HepG2 (cell line): ENCODE measurements at regions not wholly inside any gene's neighbourhood (a gene's known extent, or its start where the extent isn't known, plus 50 kb on each side); places are given as distances from the start of the nearest gene placed in this dataset.

ENCODE experiments used
- BRD4 ChIP-seq: sonication (generic); formaldehyde crosslinking; IDR thresholded peaks from 2 replicates; pipeline ENCODE4 v1.4.0; 2020; ENCODE audit warnings: missing genetic modification reagents
- CEBPG ChIP-seq: IDR thresholded peaks from 2 replicates; pipeline ENCODE4 v1.6.1; 2016
- FOXA1 ChIP-seq, 2 experiments: fragments of 450-650 bp in 1 of 2; sonication (generic) in 1 of 2; formaldehyde crosslinking in 1 of 2; IDR thresholded peaks; 2 replicates each; pipeline versions ENCODE4 v1.4.0 to v1.6.1; 2016 to 2020; ENCODE audit warnings: missing genetic modification reagents in 1 of 2
- FOXJ3 ChIP-seq: sonication (generic); formaldehyde crosslinking; IDR thresholded peaks from 2 replicates; pipeline ENCODE4 v1.4.0; 2020; ENCODE audit warnings: missing genetic modification reagents, mild to moderate bottlenecking, borderline replicate concordance
- FOXP1 ChIP-seq, 2 experiments: fragments of 450-650 bp in 1 of 2; IDR thresholded peaks; 2 replicates each; pipeline ENCODE4 v1.6.1; 2017 to 2018; ENCODE audit warnings: antibody characterized with exemption in 1 of 2
- GPBP1L1 ChIP-seq: sonication (generic); formaldehyde crosslinking; IDR thresholded peaks from 2 replicates; pipeline ENCODE4 v1.5.0; 2020; ENCODE audit warnings: mild to moderate bottlenecking, missing genetic modification reagents
- HNRNPLL ChIP-seq: fragments of 200-400 bp; formaldehyde crosslinking; IDR thresholded peaks from 2 replicates; pipeline ENCODE4 v1.6.1; 2017; ENCODE audit warnings: mild to moderate bottlenecking, low read depth, low read length; ENCODE audit not compliant: poor library complexity, severe bottlenecking
- IRF2 ChIP-seq: IDR thresholded peaks from 2 replicates; pipeline ENCODE4 v1.6.1; 2018; ENCODE audit warnings: missing genetic modification reagents, missing compliant biosample characterization
- JUN ChIP-seq: sonication (generic); formaldehyde crosslinking; IDR thresholded peaks from 2 replicates; pipeline ENCODE4 v1.4.0; 2020; ENCODE audit warnings: mild to moderate bottlenecking, missing genetic modification reagents
- KDM4B ChIP-seq: sonication (generic); formaldehyde crosslinking; IDR thresholded peaks from 2 replicates; pipeline ENCODE4 v1.4.0; 2020; ENCODE audit warnings: missing genetic modification reagents
- LCORL ChIP-seq, 2 experiments: fragments of 450-650 bp in 1 of 2; sonication (generic) in 1 of 2; formaldehyde crosslinking in 1 of 2; IDR thresholded peaks; 2 replicates each; pipeline versions ENCODE4 v1.5.0 to v1.6.1; 2017 to 2020; ENCODE audit warnings: antibody characterized with exemption in 1 of 2, missing genetic modification reagents in 1 of 2
- RARA ChIP-seq: IDR thresholded peaks from 2 replicates; pipeline ENCODE4 v1.6.1; 2016; ENCODE audit warnings: missing genetic modification reagents, missing compliant biosample characterization
- REXO4 ChIP-seq: sonication (generic); formaldehyde crosslinking; IDR thresholded peaks from 2 replicates; pipeline ENCODE4 v1.8.0; 2022; ENCODE audit warnings: missing genetic modification reagents, mild to moderate bottlenecking, borderline replicate concordance
- SATB2 ChIP-seq: sonication (generic); formaldehyde crosslinking; IDR thresholded peaks from 2 replicates; pipeline ENCODE4 v1.5.0; 2020; ENCODE audit warnings: missing genetic modification reagents
- SMYD3 ChIP-seq: sonication (generic); formaldehyde crosslinking; IDR thresholded peaks from 2 replicates; pipeline ENCODE4 v1.8.1; 2023; ENCODE audit warnings: mild to moderate bottlenecking, missing genetic modification reagents
- SP4 ChIP-seq: sonication (generic); formaldehyde crosslinking; IDR thresholded peaks from 2 replicates; pipeline ENCODE4 v1.8.1; 2023; ENCODE audit warnings: mild to moderate bottlenecking, missing genetic modification reagents
- TFDP1 ChIP-seq: IDR thresholded peaks from 2 replicates; pipeline ENCODE4 v1.6.1; 2016; ENCODE audit warnings: missing compliant biosample characterization, missing genetic modification reagents, borderline replicate concordance
- TMF1 ChIP-seq: sonication (generic); formaldehyde crosslinking; IDR thresholded peaks from 2 replicates; pipeline ENCODE4 v1.8.1; 2022; ENCODE audit warnings: low read depth, missing genetic modification reagents
- ZBTB20 ChIP-seq: sonication (generic); formaldehyde crosslinking; IDR thresholded peaks from 2 replicates; pipeline ENCODE4 v1.8.1; 2023; ENCODE audit warnings: missing genetic modification reagents, low read depth, mild to moderate bottlenecking, borderline replicate concordance
- ZKSCAN1 ChIP-seq: fragments of 150-350 bp; IDR thresholded peaks from 2 replicates; pipeline ENCODE4 v1.6.1; 2014; ENCODE audit warnings: low read length
- ZKSCAN5 ChIP-seq: sonication (generic); formaldehyde crosslinking; IDR thresholded peaks from 2 replicates; pipeline ENCODE4 v1.5.1; 2020; ENCODE audit warnings: mild to moderate bottlenecking, missing genetic modification reagents
- ZNF124 ChIP-seq: sonication (generic); formaldehyde crosslinking; IDR thresholded peaks from 2 replicates; pipeline ENCODE4 v1.4.0; 2020; ENCODE audit warnings: missing genetic modification reagents
- ZNF501 ChIP-seq: sonication (generic); formaldehyde crosslinking; IDR thresholded peaks from 2 replicates; pipeline ENCODE4 v1.5.1; 2020; ENCODE audit warnings: mild to moderate bottlenecking, moderate library complexity, missing genetic modification reagents
- TF ChIP-seq, protein P1 (sequence below): sonication (generic); formaldehyde crosslinking; IDR thresholded peaks from 2 replicates; pipeline ENCODE4 v1.8.1; 2023; ENCODE audit warnings: mild to moderate bottlenecking, moderate library complexity, missing genetic modification reagents
- TF ChIP-seq, protein P2 (sequence below): sonication (generic); formaldehyde crosslinking; IDR thresholded peaks from 2 replicates; pipeline ENCODE4 v1.8.0; 2022; ENCODE audit warnings: missing genetic modification reagents, low read depth, mild to moderate bottlenecking, borderline replicate concordance

DNA sequence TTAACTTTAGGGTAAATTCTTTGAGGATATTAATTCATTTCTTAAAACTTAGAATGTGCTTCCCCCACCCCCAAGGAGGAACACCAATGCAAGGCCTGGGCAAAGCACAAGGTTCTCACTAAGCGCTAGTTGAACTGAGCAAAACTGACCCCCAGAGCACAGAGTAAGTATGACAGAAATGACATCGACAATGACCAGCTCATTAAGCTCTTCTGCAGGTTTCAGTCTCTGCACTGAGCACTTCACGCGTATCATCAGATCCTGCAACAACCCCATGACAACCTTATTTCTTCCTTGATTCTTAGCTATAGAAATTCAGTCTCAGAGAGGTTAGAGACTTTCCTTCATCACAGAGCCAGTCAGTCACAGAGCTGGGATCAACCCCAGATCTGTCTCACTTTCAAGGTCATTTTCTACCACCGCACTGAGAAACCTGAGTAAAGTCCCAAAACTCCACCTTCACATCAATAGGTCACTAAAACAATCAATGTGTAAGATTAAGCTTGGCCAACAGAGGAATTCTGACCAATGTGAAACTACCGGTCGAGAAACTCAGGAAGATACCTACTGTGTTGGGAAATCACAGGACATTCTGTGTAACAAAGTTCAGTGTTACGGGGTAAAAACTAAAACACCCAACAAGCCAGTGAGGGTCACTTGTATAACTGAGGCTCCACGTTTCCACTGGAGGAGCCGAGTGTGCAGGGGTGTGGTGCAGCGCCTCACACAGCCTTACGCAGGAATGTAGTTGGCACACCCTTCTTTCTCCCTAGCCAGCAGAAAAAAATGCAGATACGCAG is 129.0 kb upstream of the FOXQ1 start (continued):
- TF ChIP-seq GPBP1L1 (CRISPR knock-in tag) (no peak), SP4 (CRISPR knock-in tag) (no peak), ZNF501 (CRISPR knock-in tag) (peak; percentile 39; the same call in 1 of the 2 replicates), ZNF124 (peak; percentile 36; the same call in 1 of the 2 replicates), RARA (CRISPR knock-in tag) (peak; percentile 57), KDM4B (no peak), TFDP1 (CRISPR knock-in tag) (no peak), BRD4 (no peak), IRF2 (CRISPR knock-in tag) (no peak), FOXP1 (IDR thresholded peaks at IDR 0.05) (no peak), FOXP1 (CRISPR knock-in tag; IDR thresholded peaks at IDR 0.05) (peak; percentile 42; the same call in 1 of the 2 replicates), HNRNPLL (no peak), ZBTB20 (CRISPR knock-in tag) (0 out of 2 replicates have a peak, but pooled peaks have one; percentile 42), LCORL (IDR thresholded peaks at IDR 0.05) (no peak), LCORL (CRISPR knock-in tag; IDR thresholded peaks at IDR 0.05) (peak; percentile 52; the same call in 1 of the 2 replicates), REXO4 (CRISPR knock-in tag) (no peak), TMF1 (no peak), JUN (CRISPR knock-in tag) (no peak), ZKSCAN1 (peak; percentile 89), SATB2 (CRISPR knock-in tag) (no peak), SMYD3 (CRISPR knock-in tag) (no peak), FOXA1 (IDR thresholded peaks at IDR 0.05) (no peak), FOXA1 (CRISPR knock-in tag; IDR thresholded peaks at IDR 0.05) (peak; percentile 39; the same call in 1 of the 2 replicates), CEBPG (CRISPR knock-in tag) (peak; percentile 85), FOXJ3 (peak; percentile 63; the same call in 1 of the 2 replicates), ZKSCAN5 (CRISPR knock-in tag) (0 out of 2 replicates have a peak, but pooled peaks have one; percentile 16)
- TF ChIP-seq, protein P1, sequence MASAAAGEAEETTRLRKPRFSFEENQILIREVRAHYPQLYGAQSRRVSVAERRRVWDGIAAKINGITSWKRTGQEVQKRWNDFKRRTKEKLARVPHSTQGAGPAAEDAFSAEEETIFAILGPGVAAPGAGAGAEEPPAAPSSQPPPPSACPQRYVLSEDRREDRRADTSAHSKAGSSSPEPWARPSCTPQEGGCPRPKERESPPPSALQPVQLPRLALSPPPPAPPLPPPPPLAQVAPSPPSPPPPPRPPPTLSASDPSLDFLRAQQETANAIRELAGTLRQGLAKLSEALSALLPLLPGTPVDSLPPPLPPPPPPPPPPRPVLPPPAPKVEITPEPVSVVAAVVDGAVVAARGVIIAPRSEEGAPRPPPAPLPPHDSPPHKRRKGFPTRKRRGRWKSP (CRISPR knock-in tag): peak; percentile 44; the same call in 1 of the 2 replicates
- TF ChIP-seq, protein P2, sequence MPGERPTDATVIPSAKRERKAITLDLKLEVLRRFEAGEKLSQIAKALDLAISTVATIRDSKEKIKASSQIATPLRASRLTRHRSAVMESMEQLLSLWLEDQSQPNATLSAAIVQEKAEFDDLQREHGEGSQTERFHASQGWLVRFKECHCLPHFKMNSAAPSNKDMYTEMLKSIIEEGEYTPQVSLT (CRISPR knock-in tag): no peak
